ENCODE measurements at regions not wholly inside any gene's neighbourhood (a gene's known extent, or its start where the extent isn't known, plus 50 kb on each side); places are given as distances from the start of the nearest gene placed in this dataset.

DNA sequence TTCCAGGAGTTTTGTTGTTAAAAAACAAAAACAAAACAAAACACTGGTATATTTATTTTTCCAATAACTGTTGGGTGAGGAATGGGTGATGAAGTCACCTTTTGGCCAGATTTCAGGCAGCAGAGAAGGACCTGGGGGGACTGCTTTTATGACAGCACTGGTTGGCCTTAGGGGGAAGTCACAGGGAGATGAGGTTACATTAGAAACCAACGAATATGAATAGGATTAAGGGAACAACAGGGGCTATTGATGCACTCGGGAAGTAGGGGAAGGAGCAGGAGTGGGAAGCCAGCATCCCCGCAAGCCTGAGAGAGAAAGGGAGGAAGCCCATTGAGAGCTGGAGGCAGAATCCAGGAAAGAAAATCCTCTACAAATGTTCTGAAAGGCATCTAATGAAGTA lies 958.4 kb downstream of the TYW1 start:
- DNase-seq (ENCODE audit: low read depth, low spot score), result peak; percentile 1
- TF ChIP-seq, protein P1, sequence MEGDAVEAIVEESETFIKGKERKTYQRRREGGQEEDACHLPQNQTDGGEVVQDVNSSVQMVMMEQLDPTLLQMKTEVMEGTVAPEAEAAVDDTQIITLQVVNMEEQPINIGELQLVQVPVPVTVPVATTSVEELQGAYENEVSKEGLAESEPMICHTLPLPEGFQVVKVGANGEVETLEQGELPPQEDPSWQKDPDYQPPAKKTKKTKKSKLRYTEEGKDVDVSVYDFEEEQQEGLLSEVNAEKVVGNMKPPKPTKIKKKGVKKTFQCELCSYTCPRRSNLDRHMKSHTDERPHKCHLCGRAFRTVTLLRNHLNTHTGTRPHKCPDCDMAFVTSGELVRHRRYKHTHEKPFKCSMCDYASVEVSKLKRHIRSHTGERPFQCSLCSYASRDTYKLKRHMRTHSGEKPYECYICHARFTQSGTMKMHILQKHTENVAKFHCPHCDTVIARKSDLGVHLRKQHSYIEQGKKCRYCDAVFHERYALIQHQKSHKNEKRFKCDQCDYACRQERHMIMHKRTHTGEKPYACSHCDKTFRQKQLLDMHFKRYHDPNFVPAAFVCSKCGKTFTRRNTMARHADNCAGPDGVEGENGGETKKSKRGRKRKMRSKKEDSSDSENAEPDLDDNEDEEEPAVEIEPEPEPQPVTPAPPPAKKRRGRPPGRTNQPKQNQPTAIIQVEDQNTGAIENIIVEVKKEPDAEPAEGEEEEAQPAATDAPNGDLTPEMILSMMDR (conservative IDR thresholded peaks at IDR 0.05), result no peak
- H3K36me3 Mint-ChIP-seq (ENCODE audit: low read depth), result no peaks in the 10 kb centered on the region

GRCh38 chr7:67962863-67963262 lies 966.2 kb downstream of the TYW1 start:
- Mint-ChIP-seq H3K27ac (ENCODE audit: unreplicated experiment) (no peak overlapping the region), H3K9me3 (peaks cover 4% of the 10 kb centered on the region), H3K4me3 (no peak overlapping the region), H3K27me3 (ENCODE audit: low read depth) (no peaks in the 10 kb centered on the region), H3K4me1 (no peaks in the 10 kb centered on the region), H3K36me3 (ENCODE audit: low read depth) (no peaks in the 10 kb centered on the region)
- DNase-seq (ENCODE audit: low read depth, low spot score), result no peak
- TF ChIP-seq, protein P1 (conservative IDR thresholded peaks at IDR 0.05), result no peak

More for the DNA sequence above, 958.4 kb downstream of the TYW1 start:
- Mint-ChIP-seq H3K4me3 (no peak overlapping the region), H3K27ac (ENCODE audit: unreplicated experiment) (peak overlapping the region; percentile 7), H3K4me1 (peaks cover 17% of the 10 kb centered on the region), H3K27me3 (ENCODE audit: low read depth) (no peaks in the 10 kb centered on the region), H3K9me3 (peaks cover 4% of the 10 kb centered on the region)

- no peaks in the 10 kb centered on the region for H3K9me3 Mint-ChIP-seq
- peaks cover 8% of the 10 kb centered on the region for H3K27me3 Mint-ChIP-seq (ENCODE audit: low read depth)
- no peak overlapping the region for H3K27ac Mint-ChIP-seq (ENCODE audit: unreplicated experiment)
- no peaks in the 10 kb centered on the region for H3K36me3 Mint-ChIP-seq (ENCODE audit: low read depth)
- DNase-seq (ENCODE audit: low read depth, low spot score), result no peak
- no peak overlapping the region for H3K4me3 Mint-ChIP-seq
- H3K4me1 Mint-ChIP-seq, result no peaks in the 10 kb centered on the region
- TF ChIP-seq, protein P1 (conservative IDR thresholded peaks at IDR 0.05), result no peak
Measured at GRCh38 chr7:67976490-67976889, 979.9 kb downstream of the TYW1 start.

DNA sequence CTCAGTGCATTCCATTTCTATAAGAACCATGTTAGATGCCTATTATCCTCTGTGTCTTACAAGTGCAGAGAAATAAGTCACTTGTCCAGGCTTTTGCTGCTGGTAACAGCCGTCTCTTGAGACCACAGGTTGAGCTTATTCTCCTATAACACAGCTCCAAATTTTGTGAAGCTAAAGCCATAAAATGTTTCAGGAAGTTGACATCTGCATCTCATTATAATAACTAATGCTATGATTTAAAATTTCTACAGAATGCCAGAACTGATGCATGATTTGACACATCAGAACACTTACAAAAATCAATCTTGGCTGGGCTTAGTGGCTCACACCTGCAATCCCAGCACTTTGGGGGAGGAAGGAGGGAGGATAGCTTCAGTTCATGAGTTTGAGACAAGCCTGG lies 986.9 kb downstream of the TYW1 start:
- no peaks in the 10 kb centered on the region for H3K36me3 Mint-ChIP-seq (ENCODE audit: low read depth)
- TF ChIP-seq, protein P1 (conservative IDR thresholded peaks at IDR 0.05), result no peak
- no peaks in the 10 kb centered on the region for H3K9me3 Mint-ChIP-seq
- H3K4me1 Mint-ChIP-seq, result no peaks in the 10 kb centered on the region
- DNase-seq (ENCODE audit: low read depth, low spot score), result no peak
- H3K4me3 Mint-ChIP-seq, result no peak overlapping the region
- no peak overlapping the region for H3K27ac Mint-ChIP-seq (ENCODE audit: unreplicated experiment)
- H3K27me3 Mint-ChIP-seq (ENCODE audit: low read depth), result peaks cover 16% of the 10 kb centered on the region

DNA sequence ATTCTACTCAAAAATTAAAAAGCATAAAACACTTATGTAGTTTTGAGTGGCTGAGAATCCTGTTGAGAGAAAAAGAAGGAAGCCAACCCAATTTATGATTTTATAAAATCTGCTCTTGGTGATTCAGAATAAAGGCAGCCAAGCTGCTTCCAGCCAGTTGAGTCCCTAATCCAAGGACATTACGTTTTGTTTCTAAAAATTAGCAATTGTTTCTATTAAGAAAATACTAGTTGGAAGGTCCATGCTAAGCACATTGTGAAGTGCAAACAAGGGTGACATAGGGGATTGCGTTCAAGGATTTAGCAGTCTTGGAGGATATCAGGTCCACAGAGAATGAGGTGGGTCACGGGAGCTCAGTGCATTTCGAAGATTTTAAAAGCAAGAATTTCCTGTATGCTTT lies 987.7 kb downstream of the TYW1 start:
- Mint-ChIP-seq H3K27ac (ENCODE audit: unreplicated experiment) (no peak overlapping the region), H3K9me3 (no peaks in the 10 kb centered on the region), H3K36me3 (ENCODE audit: low read depth) (no peaks in the 10 kb centered on the region), H3K27me3 (ENCODE audit: low read depth) (peaks cover 16% of the 10 kb centered on the region), H3K4me1 (peaks cover 6% of the 10 kb centered on the region), H3K4me3 (no peak overlapping the region)
- DNase-seq (ENCODE audit: low read depth, low spot score), result no peak
- TF ChIP-seq, protein P1 (conservative IDR thresholded peaks at IDR 0.05), result no peak

DNA sequence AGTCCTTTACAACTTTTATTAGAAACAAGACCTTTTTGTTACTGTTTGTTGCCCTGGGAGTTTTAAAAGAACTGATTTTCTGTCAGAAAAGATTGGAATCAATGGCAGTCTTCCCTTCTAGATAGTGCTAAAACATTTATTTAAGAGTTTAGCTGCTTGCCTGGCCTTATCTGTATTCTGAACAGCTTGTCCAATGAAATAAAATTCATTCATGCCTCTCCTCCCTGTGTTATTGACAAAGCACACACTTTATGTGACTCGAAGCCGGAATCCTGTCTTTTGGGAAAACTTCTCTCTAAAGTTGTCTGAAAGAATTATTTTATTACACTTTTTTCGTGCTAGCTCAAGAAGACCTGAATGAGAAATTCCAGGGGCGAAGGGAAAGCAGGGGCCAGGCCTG lies 992.5 kb downstream of the TYW1 start:
- no peak overlapping the region for H3K4me3 Mint-ChIP-seq
- peaks cover 21% of the 10 kb centered on the region for H3K4me1 Mint-ChIP-seq
- TF ChIP-seq, protein P1 (conservative IDR thresholded peaks at IDR 0.05), result no peak
- peak overlapping the region; percentile 24 for H3K27ac Mint-ChIP-seq (ENCODE audit: unreplicated experiment)
- H3K9me3 Mint-ChIP-seq, result no peaks in the 10 kb centered on the region
- H3K36me3 Mint-ChIP-seq (ENCODE audit: low read depth), result no peaks in the 10 kb centered on the region
- peaks cover 5% of the 10 kb centered on the region for H3K27me3 Mint-ChIP-seq (ENCODE audit: low read depth)
- DNase-seq (ENCODE audit: low read depth, low spot score), result no peak
